Osteocyte (in vitro differentiated cells): ENCODE measurements at regions not wholly inside any gene's neighbourhood (a gene's known extent, or its start where the extent isn't known, plus 50 kb on each side); places are given as distances from the start of the nearest gene placed in this dataset.

Experiments used
- DNase-seq: peaks from one replicate; pipeline ENCODE4 v3.0.0; 2021; ENCODE audit warnings: mixed read lengths; ENCODE audit not compliant: unreplicated experiment; ENCODE audit errors: extremely low spot score
- H3K27ac Mint-ChIP-seq: one replicate; pipeline ENCODE4 v1.8.0; 2021; ENCODE audit warnings: mild to moderate bottlenecking, mixed read lengths; ENCODE audit not compliant: unreplicated experiment
- H3K27me3 Mint-ChIP-seq: one replicate; pipeline ENCODE4 v1.8.0; 2021; ENCODE audit warnings: mixed read lengths; ENCODE audit not compliant: unreplicated experiment
- H3K36me3 Mint-ChIP-seq: one replicate; pipeline ENCODE4 v1.8.0; 2021; ENCODE audit warnings: mixed read lengths; ENCODE audit not compliant: unreplicated experiment
- H3K4me1 Mint-ChIP-seq: one replicate; pipeline ENCODE4 v1.8.0; 2021; ENCODE audit warnings: mixed read lengths; ENCODE audit not compliant: unreplicated experiment
- H3K4me3 Mint-ChIP-seq: one replicate; pipeline ENCODE4 v1.8.0; 2021; ENCODE audit warnings: mild to moderate bottlenecking, moderate library complexity, mixed read lengths; ENCODE audit not compliant: unreplicated experiment
- H3K9me3 Mint-ChIP-seq: one replicate; pipeline ENCODE4 v1.8.0; 2021; ENCODE audit warnings: mixed read lengths; ENCODE audit not compliant: unreplicated experiment
- CTCF ChIP-seq: fragments of 200-600 bp; sonication (generic); IDR thresholded peaks from 2 replicates; pipeline ENCODE4 v1.5.0; 2021; ENCODE audit warnings: antibody characterized with exemption, mild to moderate bottlenecking, moderate library complexity

DNA sequence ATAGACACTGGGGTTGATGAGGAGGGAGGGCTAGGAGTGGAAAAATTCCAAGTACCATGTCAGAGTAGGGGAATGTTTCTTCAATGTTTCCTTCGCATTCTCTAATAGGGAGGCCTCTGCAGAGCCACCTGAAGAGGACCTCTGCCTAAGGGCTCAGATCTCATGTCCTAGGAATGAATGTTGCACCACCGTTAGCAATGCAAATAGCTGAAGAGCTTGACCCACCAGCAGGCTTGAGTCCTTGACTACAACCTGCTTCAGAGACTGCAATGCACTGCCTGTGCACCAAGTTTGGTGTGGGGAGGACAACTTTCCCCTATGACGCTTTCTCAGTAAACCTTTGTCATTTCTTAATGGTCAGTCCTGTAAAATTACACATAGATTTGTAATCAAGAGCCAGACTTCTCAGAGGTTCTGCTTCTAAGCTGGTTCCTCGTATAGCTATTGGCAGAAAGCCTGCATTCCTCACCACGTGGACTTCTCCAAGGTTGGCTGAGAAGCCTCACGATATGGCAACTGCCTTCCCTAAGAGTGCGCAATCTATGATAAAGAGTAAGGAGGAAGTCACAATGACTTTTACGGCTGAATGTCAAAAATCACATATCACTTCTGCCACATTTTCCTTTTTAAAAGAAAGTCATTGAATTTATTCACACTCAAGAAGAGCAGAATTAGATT, 600.7 kb upstream of the PTGER4 start:
- no peak for TF ChIP-seq CTCF
- DNase-seq = no peak
- peaks cover 3% of the 10 kb centered on the region for H3K4me1 Mint-ChIP-seq
- H3K27ac Mint-ChIP-seq = no peak overlapping the region
- no peak overlapping the region for H3K4me3 Mint-ChIP-seq
- H3K36me3 Mint-ChIP-seq = no peaks in the 10 kb centered on the region
- H3K9me3 Mint-ChIP-seq = peaks cover 4% of the 10 kb centered on the region
- H3K27me3 Mint-ChIP-seq = peaks cover 52% of the 10 kb centered on the region

- Mint-ChIP-seq H3K27me3 (peaks cover 49% of the 10 kb centered on the region), H3K4me1 (peaks cover 13% of the 10 kb centered on the region), H3K27ac (no peak overlapping the region), H3K36me3 (no peaks in the 10 kb centered on the region), H3K9me3 (peaks cover 4% of the 10 kb centered on the region), H3K4me3 (no peak overlapping the region)
- no peak for TF ChIP-seq CTCF
- DNase-seq = no peak
Measured at GRCh38 chr5:40074826-40075225, 604.9 kb upstream of the PTGER4 start.

GRCh38 chr5:40073927-40074326, 605.8 kb upstream of the PTGER4 start:
- H3K27ac Mint-ChIP-seq = no peak overlapping the region
- DNase-seq = no peak
- TF ChIP-seq CTCF = no peak
- peaks cover 4% of the 10 kb centered on the region for H3K9me3 Mint-ChIP-seq
- peaks cover 47% of the 10 kb centered on the region for H3K27me3 Mint-ChIP-seq
- no peaks in the 10 kb centered on the region for H3K36me3 Mint-ChIP-seq
- H3K4me3 Mint-ChIP-seq = no peak overlapping the region
- peaks cover 16% of the 10 kb centered on the region for H3K4me1 Mint-ChIP-seq

DNA sequence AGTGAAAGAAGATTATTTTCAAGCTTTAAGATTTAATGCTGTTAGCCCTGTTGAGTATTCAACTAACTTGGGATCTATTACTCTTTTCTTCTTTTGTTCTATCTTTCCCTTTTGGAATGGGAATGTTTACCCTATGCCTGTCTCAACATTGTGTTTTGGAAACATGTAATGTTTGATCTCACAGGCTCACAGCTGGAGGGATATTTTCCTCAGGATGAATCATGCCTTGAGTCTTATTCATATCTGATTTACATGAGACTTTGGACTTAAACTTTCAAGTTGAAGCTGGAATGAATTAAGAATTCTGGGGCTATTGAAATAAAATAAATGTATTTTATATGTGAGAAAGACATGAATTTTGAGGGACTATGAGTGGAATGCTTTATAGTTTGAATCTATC, 607.8 kb upstream of the PTGER4 start:
- no peaks in the 10 kb centered on the region for H3K36me3 Mint-ChIP-seq
- H3K27ac Mint-ChIP-seq = no peak overlapping the region
- no peak for TF ChIP-seq CTCF
- H3K4me1 Mint-ChIP-seq = peaks cover 16% of the 10 kb centered on the region
- peaks cover 41% of the 10 kb centered on the region for H3K27me3 Mint-ChIP-seq
- no peaks in the 10 kb centered on the region for H3K9me3 Mint-ChIP-seq
- DNase-seq = no peak
- H3K4me3 Mint-ChIP-seq = no peak overlapping the region

DNA sequence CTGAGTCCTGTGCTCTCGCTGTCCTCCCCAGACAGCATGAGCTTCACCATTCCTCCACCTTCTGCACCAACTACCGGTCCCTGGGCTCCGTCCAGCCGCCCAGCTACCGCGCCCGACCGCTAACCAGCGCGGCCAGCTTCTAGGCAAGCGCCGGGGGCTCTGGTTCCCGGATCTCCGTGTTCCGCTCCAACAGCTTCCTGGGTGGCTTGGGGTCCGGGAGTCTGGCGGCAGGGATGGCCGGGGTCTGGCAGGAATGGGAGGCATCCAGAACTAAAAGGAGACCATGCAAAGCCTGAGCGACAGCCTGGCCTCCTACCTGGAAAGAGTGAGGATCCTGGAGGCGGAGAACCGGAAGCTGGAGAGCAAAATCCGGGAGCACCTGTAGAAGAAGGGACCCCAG, 613.1 kb upstream of the PTGER4 start:
- DNase-seq = no peak
- H3K4me3 Mint-ChIP-seq = no peak overlapping the region
- peaks cover 60% of the 10 kb centered on the region for H3K27me3 Mint-ChIP-seq
- peaks cover 13% of the 10 kb centered on the region for H3K9me3 Mint-ChIP-seq
- no peak for TF ChIP-seq CTCF
- H3K36me3 Mint-ChIP-seq = no peaks in the 10 kb centered on the region
- H3K4me1 Mint-ChIP-seq = peaks cover 5% of the 10 kb centered on the region
- no peak overlapping the region for H3K27ac Mint-ChIP-seq
